ENCODE measurements at regions not wholly inside any gene's neighbourhood (a gene's known extent, or its start where the extent isn't known, plus 50 kb on each side); places are given as distances from the start of the nearest gene placed in this dataset.

DNA sequence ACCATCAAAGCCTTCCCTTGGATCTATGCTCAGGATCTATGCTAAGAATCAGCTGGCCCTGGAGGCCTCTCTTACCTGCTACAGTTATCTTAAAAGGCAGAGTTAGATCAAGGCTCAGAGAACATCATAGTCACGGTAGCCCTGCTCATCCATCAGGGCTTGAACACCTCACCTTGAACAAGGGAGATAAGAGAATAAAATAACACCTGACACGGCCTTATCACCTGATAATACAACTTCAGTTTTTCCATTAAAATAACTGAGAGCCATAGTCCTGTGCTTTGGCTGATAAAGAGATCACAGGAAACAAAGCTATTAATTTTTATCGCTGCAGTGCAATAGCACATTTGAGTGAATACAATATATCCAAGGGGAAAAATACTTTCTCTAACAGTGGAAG is 85.6 kb upstream of the LPP start:
- DNase-seq, result no peak

DNA sequence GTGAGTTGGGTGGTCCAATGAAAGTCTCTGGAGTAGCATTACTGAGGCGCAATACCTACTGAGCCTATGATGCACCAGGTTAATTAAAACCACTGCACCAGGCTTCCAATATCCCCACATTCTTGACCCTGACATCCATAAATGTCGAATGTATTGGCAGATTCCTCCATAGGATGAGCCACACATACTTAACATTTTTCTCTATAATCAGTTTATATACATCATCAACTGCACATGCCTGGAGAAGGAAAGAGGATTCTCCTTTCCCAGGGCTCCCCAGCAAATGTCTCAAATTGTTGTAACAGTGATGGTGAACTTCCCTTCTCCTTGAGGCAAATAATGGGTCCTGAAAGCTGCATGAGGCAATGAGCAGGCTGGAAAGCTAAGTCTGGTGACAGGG is 82.3 kb upstream of the LPP start:
- no peak for DNase-seq

DNA sequence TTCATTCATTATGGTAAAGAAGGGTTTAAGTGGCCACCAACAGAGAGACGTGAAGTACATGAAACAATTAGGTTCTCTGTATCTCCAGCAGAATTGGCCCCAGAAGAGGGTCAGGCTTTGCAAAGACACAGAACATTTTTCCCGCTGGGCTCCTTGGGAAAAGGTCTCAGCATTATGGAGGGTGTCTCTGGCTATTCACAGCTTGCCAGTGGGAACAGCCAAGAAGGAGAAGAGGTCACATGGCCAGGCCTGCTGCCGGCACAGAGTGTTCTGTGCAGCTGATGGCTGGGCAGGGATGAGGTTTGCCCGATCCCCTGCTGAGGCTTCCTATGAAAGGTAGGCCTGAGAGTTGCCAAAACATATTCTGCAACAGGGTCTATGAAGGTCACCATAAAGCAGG is 77.8 kb upstream of the LPP start:
- no peak for DNase-seq

DNA sequence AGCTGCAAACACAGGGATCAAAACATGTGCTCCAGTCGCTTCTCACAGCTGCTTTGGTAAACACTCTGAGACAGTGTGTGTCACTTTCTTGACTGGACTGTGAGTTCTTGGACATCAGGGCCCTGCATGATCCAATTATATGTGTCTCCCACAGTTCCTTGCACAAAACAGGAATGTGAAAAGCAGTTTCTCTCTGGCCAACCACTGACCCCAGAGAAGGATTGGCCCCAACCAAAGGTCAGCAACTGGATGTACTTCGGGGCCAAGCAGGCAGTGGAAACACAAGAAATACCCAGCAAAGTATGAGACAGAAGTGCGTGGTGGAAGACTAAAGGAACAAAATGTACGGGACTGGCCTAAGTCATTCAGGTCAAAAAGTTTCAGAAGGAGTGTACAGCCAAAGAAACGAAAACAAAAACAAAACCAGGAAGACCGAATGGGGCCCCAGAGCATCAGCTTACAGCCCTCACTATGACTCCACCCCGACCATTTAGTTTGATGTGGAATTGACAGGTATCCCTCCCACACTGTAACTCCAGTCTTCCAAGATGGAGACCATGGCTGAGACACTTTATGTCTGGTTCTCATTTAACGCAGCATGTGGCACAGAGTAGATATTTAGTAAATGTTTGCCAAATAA is 76.7 kb upstream of the LPP start:
- no peak for DNase-seq

DNA sequence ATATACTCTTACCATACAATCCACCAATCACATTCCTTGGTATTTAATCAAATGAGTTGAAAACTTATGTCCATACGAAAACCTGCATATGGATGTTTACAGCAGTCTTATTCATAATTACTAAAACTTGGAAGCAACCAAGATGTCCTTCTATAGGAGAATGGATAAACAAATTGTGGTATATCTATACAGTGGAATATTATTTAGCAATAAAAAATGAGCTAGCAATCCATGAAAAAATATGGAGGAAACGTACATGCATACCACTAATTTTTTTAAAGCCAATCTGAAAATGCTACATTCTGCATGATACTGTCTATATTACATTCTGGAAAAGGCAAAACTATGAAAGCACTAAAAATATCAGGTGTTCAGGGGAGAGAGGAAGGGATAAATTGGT is 73.9 kb upstream of the LPP start:
- DNase-seq, result no peak

DNA sequence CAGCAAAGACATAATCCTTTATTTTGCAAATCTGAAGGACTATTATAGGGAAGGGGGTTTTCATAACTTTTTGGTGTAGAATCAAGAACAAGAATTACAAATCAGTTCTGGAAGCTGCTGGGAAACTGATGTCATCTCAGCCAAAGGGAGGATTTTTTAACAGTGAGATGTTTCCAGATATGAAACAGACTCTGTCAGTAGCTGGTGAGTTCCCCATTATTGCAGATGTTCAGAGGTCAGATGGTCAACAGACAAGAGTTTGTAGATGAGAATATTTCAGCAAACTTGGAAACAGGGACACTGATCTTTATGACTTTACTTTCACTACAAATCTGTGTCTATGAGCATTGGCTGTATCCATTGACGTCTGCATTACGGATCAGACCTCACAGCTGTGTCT is 71.9 kb upstream of the LPP start:
- DNase-seq, result peak; percentile 52

DNA sequence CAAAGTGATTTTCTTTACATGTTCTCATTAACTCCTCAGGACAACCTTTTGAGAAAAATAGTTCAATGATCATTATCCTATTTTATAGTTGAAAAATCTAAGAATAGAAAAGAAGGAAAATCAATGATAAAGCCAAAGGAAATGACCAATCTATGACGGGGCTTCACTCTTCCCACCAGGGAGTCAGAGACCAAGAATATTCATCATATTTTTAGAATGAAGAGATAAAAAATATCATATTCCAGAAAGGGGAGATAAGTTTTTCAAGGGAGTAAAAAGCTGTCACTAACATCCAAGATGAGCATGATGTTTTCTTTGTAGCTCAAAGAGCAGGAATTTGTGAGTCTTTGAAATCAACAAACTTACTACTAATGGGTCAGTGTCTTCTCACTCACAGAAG is 71.5 kb upstream of the LPP start:
- DNase-seq, result no peak

DNA sequence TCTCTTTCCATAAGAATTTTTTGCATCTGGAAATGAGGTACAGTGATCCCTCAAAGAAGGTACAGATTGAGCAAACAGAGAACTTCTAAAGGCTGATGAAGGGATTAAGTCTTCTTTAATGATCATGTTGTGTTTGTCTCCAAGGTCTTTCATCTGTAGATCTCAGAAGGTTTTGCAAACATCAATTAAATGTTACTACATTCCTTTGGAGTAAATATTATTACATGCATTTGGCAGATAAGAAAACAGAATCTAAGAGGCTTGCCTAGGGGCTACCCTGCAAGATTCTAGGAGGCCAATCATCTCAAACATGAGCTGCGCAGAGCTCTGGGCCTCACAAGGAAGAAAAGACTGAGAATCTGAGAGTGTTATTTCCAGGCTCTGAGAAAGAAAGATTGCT is 70.9 kb upstream of the LPP start:
- DNase-seq, result no peak

DNA sequence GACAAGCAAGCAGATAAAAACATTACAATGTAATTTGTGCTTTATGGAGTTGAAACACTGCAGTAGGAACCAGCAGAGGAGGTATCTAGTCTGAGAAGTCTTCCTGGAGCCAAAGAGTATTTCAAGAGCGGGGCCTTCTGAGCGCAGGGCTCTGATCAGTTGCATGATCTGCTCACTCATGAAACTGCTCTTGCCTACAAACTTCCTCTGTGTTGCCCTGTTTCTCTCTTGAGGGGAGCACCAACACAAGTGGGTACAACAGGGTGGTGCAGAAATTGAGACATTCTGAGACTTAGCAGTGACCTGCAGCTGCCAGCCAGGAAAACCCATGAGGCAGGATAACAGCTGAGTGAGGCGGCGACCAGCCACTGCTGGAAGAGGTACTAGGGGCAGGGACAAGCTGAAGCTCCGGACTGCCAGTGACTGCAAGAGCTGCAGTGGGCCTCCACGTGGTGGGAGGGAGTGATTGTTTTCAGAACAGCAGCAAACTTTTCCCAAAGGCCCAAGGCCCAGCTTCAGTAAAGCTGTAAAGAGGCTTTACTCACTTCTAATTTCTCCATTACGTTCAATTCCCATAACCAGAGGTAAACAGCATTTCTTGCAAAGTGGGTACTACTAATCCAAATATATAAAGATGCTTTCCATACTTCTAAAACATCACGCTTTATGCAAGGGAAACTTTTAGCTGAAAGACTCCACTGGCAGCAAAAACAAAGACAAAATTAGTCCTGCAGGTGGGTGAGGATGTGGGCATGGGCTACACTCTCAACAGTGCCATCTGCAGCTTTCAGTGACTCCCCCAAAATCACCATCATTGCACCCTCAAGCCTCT is 69.0 kb upstream of the LPP start:
- no peak for DNase-seq

DNA sequence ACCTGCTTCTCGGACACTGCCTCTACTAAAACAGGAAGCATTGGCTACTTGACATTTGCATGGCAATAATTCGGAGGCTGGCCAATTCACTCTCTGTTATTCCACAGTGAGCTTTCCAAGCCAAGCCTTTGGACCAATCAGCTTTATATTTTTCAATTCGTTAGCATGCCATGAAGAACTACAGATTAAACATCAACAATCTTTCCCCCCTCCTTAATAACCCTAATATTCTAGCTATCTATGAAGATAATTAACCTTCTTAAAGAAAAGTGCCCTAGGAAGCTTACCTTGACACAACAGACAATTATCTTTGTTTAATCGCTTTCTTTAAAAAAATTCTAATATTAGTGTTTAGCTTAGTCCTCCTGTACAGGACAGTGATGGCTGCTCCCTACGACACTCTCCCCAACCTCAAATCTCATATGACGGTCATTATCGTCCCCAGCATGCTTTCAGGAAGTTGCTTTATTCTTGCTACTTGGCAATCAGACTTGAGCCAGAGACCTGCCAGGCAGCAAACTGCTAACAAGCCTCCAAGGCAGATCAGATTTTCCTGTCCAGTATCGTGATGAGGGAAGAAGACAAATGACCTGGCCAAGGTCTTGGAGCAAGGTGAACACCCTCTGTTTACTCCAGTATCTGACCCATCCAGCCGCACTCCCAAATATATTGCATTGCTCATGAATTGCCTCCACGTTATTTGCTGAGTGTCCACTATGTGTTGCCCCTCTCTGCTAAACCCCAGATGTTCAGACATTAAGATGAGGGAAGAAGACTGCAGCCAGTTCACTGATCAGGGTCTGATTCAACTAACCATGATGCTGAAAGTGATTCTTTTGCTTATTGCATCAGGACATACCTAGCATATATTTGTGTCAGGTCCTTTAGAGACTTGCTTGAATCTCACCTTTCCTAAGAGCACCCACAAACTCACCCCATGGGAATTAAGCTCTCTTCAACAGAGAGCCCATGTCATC is 68.1 kb upstream of the LPP start:
- DNase-seq, result no peak

DNA sequence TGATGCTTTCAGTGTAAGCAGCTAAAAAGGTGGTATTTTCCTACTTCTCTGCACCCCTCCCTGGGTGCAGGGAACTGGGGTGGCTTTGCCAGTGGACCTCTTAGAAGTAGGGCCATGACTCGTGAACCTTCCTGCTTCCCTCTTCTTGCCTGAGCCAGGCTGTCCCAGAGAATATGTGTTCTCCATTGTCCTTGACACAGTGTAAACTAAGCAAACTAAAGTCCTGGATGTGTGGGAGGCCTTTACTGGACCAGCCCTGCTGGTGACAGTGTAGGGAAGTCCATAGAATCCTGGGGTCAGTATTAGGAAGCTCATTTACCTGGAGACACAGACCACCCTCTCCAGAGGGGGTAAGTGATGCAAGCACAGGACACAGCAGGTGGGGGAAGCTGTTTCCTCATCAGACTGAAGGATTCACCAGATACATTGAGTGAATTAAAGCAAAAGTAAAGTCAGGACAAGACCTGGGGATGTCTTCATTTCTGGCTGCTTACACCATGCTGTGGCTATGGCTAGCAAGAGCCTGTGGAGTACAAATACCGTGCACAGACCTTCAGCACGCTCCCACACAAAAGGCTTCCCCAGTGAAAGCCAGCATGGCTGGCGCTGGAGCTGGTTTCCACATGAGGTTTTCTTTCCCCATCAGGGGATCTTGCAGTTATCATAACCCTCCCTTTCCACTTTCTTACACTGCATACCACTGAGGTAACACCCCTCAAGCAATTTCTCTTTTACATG is 64.8 kb upstream of the LPP start:
- DNase-seq, result no peak

DNA sequence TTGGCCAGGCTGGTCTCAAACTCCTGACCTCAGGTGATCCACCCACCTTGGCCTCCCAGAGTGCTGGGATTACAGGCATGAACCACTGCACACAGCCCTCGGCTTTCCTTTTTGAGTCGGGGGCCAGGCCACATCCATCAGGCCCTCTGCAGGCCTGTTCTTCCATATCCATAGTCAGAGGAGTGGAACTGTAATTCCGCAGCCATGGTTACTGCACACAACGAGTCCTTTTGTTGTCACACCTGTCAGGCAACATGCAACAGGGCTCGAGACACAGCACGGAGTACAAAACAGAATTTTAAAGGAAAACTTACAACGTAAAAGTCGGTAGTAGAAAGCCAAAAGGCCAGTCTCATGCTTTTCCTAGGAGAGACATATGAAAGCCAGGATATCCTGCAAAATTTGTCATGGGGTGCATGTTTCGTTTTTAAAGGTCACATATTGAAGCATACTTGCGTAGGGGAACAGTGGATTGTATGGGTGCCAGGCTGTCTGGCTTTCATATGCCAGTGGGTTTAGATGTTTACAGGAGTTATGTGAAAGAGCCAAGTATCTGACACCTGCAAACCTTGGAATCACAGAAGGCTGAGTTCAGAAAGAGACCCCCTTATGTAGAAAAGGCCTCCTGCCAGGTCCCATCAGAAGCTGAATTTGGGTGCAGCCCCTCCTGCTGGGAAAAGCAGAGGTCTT is 63.2 kb upstream of the LPP start:
- DNase-seq, result no peak

DNA sequence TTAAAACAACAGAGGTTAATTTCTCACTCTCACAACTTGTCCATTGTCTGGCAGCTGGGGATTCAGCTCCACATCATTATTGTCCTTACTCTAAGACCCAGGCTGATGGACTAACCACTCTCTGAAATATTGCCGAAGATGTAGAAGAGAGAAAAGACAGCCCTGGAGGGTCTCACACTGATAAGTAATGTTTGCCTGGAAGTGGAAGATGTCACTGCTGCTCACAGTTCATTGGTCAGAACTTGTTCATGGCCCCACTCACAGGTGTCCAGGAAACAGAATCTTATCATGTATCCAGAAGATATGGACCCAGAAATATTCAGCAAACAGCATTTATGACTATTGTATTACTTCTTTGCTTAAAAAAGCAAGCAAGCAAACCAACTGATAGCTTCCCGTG is 62.2 kb upstream of the LPP start:
- DNase-seq, result no peak

DNA sequence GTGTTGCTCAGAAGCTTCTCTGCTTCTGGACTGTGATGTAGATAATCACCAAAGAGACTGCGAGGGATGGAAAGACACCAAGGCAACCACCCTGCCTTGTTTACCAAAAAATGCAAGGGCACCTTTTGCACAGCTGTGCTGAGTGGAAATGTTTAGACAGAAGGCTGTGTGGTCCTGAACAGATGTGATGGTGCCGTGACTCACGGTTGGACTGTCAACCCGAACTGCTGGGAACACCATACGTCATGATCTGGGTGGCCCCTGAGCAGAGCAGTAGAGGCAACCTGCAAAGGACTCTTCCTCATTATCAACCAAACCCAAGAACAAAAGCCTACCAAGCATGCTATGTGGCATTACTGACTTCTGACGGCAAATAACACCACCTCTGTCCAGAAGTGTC is 61.3 kb upstream of the LPP start:
- DNase-seq, result no peak

DNA sequence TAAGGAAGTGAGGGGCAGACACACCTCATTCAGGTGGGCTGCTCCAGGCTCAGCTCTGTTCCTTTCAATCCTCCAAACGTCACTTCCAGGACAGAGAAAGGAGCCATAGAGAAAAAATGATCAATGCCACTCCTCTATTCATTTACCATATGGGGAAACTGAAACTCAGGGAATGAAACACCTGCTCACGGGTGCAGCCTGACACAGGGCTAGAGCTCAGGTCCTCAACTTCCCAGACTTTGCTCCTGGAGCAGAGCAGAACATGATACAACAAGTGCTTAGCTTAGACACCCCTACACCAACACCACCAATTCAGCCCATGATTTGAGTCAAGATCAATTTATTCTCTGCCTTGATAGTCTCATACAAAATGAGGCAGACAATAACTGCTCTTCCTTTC is 58.5 kb upstream of the LPP start:
- DNase-seq, result no peak

DNA sequence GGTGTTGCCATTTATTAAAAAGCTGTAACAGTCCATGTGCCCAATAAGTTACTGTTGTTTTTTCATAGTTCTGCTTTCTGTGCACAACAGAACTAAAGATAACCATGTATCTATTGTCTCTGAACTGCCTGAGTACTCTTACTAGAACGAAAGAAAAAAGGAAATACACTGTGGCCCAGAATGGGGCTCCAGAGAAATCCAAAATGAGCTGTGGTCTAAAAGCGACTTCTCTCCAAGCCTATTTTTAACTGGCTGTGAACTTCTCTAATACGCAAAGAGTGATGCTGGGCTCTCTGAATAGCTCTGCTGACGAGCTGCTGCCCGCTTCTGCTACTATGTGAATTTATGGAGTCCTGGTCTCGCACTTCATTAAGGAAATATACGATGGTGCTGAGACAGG is 56.2 kb upstream of the LPP start:
- DNase-seq, result no peak

DNA sequence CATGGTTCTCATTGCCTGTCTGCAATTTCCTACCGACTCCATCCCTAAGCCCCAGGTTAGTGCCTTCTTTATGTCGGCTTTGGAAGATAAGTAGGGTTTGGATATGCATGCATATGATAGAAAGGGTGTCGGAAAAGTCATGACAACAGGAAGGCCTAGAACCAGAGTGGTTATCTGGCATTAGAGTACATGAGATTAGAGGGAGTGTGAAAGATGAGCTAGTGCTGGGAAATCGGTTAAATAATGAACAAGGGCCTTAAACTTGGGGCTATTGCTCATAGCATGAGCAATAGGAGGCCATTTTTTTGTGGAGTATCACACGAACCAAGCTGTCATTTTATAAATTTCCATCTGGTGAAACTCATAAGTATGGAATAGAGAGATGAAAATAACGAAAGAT is 54.0 kb upstream of the LPP start:
- DNase-seq, result no peak

DNA sequence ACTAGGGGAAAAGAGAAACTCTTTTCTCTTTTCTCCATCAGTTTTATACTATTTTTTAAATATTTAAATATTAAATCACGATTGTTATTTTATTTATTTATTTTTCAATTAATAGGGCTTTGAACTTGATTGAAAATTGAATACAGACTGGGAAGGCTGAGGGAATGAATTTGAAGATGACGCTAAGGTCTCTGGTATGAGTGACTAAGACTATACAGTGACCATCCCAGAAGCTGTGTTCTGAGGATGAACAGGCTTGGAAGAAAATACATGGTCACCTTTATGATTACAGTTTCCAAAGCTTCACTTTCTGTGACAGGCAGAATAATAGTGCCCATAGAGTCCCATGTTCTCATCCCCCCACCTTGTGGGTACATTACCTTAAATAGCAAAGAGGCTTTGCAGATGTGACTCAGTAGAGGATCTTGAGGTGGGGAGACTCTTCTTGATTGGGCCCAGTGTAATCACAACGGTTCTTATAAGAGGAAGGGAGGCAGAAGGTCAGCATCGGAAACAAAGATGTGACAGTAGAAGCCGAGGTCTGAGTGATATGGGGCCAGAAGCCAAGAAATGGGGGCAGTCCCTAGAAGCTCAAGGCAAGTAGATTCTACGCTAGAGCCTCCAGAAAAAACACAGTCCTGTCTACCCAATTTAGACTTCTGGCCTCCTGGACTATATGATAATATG is 51.0 kb upstream of the LPP start:
- no peak for DNase-seq

DNA sequence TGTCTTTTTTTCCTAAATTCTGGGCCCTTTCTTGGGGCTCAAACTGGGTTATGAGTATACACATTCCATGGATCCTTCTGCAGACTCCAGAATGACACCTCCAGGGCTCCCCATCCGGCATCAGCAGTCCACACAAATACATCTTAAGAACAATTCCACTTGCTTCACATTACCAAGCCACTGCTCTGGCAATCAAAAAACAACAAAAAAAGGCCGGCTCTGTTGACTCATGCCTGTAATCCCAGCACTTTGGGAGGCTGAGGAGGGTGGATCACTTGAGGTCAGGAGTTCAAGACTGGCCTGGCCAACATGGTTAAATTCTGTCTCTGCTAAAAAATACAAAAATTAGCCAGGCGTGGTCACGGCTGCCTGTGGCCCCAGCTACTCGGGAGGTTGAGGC is 49.9 kb upstream of the LPP start:
- no peak for DNase-seq
